ENCODE measurements at regions not wholly inside any gene's neighbourhood (a gene's known extent, or its start where the extent isn't known, plus 50 kb on each side); places are given as distances from the start of the nearest gene placed in this dataset.

DNA sequence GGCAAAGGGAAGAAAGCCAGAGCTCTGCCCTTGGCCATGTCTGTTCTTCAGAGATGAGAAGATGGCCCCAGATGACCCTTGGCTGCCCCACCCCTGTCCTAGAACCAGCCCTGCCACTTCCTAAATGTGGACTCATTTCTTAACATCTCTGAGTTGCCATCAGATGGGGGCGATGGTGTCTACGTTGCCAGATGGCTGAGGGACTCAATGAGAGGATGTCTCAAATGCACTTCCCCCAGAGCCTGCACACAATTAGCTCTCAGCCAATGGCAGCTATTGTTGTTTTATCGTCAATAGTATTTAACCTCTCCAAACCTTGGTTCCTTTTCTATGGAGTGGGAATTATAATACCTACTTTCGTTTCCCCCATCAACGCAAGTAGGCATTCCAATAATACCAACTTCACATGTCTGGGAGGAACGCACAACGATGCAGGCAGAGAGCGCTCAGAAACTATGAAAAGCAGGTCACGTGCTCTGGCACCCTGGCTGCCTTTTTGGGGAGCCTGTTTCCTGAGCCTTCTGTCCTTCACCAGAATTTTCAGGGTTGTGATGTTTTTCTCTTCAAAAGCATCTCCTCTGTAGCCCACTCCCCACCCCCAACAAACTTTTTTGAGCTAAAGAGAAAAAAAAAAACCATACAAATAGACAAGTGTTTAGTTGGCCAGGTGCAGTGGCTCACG, 100.3 kb downstream of the MCFD2 start:
- TF ChIP-seq POLR2A (IDR thresholded peaks at IDR 0.05), result no peak
- TF ChIP-seq, protein P1, sequence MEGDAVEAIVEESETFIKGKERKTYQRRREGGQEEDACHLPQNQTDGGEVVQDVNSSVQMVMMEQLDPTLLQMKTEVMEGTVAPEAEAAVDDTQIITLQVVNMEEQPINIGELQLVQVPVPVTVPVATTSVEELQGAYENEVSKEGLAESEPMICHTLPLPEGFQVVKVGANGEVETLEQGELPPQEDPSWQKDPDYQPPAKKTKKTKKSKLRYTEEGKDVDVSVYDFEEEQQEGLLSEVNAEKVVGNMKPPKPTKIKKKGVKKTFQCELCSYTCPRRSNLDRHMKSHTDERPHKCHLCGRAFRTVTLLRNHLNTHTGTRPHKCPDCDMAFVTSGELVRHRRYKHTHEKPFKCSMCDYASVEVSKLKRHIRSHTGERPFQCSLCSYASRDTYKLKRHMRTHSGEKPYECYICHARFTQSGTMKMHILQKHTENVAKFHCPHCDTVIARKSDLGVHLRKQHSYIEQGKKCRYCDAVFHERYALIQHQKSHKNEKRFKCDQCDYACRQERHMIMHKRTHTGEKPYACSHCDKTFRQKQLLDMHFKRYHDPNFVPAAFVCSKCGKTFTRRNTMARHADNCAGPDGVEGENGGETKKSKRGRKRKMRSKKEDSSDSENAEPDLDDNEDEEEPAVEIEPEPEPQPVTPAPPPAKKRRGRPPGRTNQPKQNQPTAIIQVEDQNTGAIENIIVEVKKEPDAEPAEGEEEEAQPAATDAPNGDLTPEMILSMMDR (IDR thresholded peaks at IDR 0.05), result no peak

Data from Peyer's patch (tissue), 4 donors.